Cardiac muscle cell (in vitro differentiated cells and primary cell): ENCODE measurements at regions not wholly inside any gene's neighbourhood (a gene's known extent, or its start where the extent isn't known, plus 50 kb on each side); places are given as distances from the start of the nearest gene placed in this dataset.

ENCODE experiments used
- DNase-seq, 2 donors: peaks; one replicate each; pipeline versions ENCODE4 v3.0.0 to v3.0.0-alpha.2; 2010 to 2017; ENCODE audit warnings: low read depth in 1 of 2, low spot score in 1 of 2
- H3K27ac ChIP-seq: fragments of 200-600 bp; sonication (generic); 2 replicates; pipeline ENCODE4 v1.5.1; 2016
- H3K27me3 ChIP-seq: fragments of 200-600 bp; sonication (generic); 2 replicates; pipeline ENCODE4 v1.6.0; 2016; ENCODE audit warnings: control low read depth
- H3K36me3 ChIP-seq: fragments of 200-600 bp; sonication (generic); 2 replicates; pipeline ENCODE4 v1.5.1; 2016; ENCODE audit warnings: control low read depth
- H3K4me1 ChIP-seq: fragments of 200-600 bp; sonication (generic); 2 replicates; pipeline ENCODE4 v1.8.1; 2017; ENCODE audit warnings: low read depth, mild to moderate bottlenecking, mixed run types
- H3K4me3 ChIP-seq: fragments of 200-600 bp; sonication (generic); 2 replicates; pipeline ENCODE4 v1.5.1; 2016; ENCODE audit warnings: mild to moderate bottlenecking
- H3K9me3 ChIP-seq: fragments of 200-600 bp; sonication (generic); 2 replicates; pipeline ENCODE4 v1.5.1; 2017; ENCODE audit warnings: low read depth, mild to moderate bottlenecking, control low read depth
- TF ChIP-seq, protein P1 (sequence below): IDR thresholded peaks from 2 replicates; pipeline ENCODE4 v1.5.1; 2012; ENCODE audit warnings: low read depth, mild to moderate bottlenecking, low read length

- no peaks in the 10 kb centered on the region for H3K36me3 ChIP-seq
- no peak for DNase-seq
- H3K4me1 ChIP-seq: no peaks in the 10 kb centered on the region
- H3K9me3 ChIP-seq: no peaks in the 10 kb centered on the region
- H3K27ac ChIP-seq: no peak overlapping the region
- no peak overlapping the region for H3K4me3 ChIP-seq
- TF ChIP-seq, protein P1, sequence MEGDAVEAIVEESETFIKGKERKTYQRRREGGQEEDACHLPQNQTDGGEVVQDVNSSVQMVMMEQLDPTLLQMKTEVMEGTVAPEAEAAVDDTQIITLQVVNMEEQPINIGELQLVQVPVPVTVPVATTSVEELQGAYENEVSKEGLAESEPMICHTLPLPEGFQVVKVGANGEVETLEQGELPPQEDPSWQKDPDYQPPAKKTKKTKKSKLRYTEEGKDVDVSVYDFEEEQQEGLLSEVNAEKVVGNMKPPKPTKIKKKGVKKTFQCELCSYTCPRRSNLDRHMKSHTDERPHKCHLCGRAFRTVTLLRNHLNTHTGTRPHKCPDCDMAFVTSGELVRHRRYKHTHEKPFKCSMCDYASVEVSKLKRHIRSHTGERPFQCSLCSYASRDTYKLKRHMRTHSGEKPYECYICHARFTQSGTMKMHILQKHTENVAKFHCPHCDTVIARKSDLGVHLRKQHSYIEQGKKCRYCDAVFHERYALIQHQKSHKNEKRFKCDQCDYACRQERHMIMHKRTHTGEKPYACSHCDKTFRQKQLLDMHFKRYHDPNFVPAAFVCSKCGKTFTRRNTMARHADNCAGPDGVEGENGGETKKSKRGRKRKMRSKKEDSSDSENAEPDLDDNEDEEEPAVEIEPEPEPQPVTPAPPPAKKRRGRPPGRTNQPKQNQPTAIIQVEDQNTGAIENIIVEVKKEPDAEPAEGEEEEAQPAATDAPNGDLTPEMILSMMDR: no peak
- H3K27me3 ChIP-seq: no peaks in the 10 kb centered on the region
Observed at GRCh38 chr2:187263675-187264560, 184.1 kb downstream of the CALCRL start.

- H3K27ac ChIP-seq: no peak overlapping the region
- H3K27me3 ChIP-seq: no peaks in the 10 kb centered on the region
- H3K4me3 ChIP-seq: no peak overlapping the region
- DNase-seq: no peak
- TF ChIP-seq, protein P1: no peak
- H3K4me1 ChIP-seq: no peaks in the 10 kb centered on the region
- H3K9me3 ChIP-seq: no peaks in the 10 kb centered on the region
- H3K36me3 ChIP-seq: no peaks in the 10 kb centered on the region
Observed at GRCh38 chr2:187261705-187262104, 186.3 kb downstream of the CALCRL start.

DNA sequence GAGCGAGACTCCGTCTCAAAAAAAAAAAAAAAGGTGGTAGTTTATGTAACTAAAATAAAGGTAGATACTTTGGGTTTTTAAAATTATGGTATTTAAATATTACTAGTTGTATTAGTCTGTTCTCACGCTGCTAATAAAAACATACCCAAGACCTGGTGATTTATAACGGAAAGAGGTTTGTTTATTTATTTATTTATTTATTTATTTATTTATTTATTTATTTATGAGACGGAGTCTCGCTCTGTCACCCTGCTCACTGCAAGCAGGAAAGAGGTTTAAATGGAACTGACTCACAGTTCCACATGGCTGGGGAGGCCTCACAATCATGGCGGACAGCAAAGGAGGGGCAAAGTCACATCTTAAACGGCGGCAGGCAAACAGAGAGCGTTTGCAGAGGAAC lies 196.0 kb downstream of the CALCRL start:
- Histone ChIP-seq H3K27me3 (no peaks in the 10 kb centered on the region), H3K4me1 (no peaks in the 10 kb centered on the region), H3K4me3 (no peak overlapping the region), H3K36me3 (no peaks in the 10 kb centered on the region), H3K27ac (no peak overlapping the region), H3K9me3 (no peaks in the 10 kb centered on the region)
- TF ChIP-seq, protein P1: no peak
- no peak for DNase-seq

DNA sequence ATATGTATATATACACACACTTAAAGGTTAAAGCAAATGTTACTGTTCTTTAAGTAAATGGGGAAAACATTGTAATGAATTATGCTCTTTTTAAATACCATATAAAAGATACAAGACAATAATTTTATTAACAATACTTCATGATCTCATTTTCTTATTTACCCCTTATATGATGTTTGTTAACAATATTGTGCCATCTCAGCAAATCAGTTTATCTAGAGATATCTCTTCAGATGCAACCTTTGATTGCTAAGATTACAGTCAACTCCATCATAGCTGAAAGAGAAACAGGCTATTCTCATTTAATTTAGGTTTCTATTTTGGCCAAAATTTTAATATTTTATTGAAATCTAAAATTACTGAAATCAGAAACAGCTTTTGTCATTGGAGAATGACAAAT lies 197.9 kb downstream of the CALCRL start:
- Histone ChIP-seq H3K27me3 (no peaks in the 10 kb centered on the region), H3K9me3 (no peaks in the 10 kb centered on the region), H3K36me3 (no peaks in the 10 kb centered on the region), H3K4me3 (no peak overlapping the region), H3K27ac (no peak overlapping the region), H3K4me1 (no peaks in the 10 kb centered on the region)
- TF ChIP-seq, protein P1: no peak
- no peak for DNase-seq

DNA sequence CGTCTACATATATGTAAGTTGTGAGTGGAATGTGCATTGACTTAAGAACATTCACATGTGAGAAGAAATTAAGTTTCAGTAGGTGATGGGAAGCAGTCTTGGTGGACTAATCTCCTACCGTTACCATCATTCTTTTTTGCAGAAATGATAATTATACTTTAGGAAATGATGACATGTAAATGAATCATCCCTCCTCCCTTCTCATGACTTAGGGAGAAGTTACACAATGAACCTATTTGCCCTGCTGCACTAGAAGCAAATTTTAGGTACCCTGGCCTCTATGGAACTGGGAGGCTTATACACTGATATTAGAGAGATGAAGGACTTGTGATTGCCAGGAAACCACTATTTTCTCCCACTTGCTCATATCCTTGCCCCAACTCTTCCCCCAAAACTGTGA lies 214.2 kb downstream of the CALCRL start:
- TF ChIP-seq, protein P1: no peak
- H3K4me1 ChIP-seq: no peaks in the 10 kb centered on the region
- no peaks in the 10 kb centered on the region for H3K9me3 ChIP-seq
- H3K4me3 ChIP-seq: no peak overlapping the region
- H3K36me3 ChIP-seq: no peaks in the 10 kb centered on the region
- H3K27me3 ChIP-seq: no peaks in the 10 kb centered on the region
- no peak overlapping the region for H3K27ac ChIP-seq
- DNase-seq: peak in 1 of 2 donors; percentile 10
